ENCODE measurements at regions not wholly inside any gene's neighbourhood (a gene's known extent, or its start where the extent isn't known, plus 50 kb on each side); places are given as distances from the start of the nearest gene placed in this dataset.
"Not testable (repeated sequence)": the region's sequence is repeated elsewhere in the genome, so short reads cannot be mapped to it uniquely, and the experiment has no call there.

DNA sequence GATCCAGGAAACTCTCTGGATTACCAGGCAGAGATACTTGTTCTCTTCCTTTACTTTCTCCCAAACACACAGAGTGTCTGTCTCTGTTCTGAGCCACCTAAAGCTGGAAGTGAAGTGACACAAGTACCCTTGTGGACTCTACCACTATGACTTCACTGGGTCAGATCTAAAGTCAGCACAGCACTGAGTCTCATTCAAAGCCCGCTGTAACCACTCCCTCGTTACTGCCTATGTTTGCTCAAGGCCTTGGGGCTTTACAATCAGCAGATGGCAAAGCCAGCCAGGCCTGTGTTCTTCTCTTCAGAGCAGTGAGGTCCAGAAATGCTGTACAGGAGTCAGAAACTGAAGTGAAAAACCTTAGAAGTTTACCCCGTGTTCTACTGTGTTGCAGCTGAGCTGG, 588.3 kb upstream of the SEMA6D start:
- H4K5ac ChIP-seq (ENCODE audit: insufficient read length, low read depth, low read length) = no peak overlapping the region
- H3K23me2 ChIP-seq (ENCODE audit: insufficient read length, low read depth, low read length, poor library complexity, severe bottlenecking) = no peaks in the 10 kb centered on the region
- H3K4me1 ChIP-seq (ENCODE audit: insufficient read depth, low read length) = no peaks in the 10 kb centered on the region
- no peak overlapping the region for H3K14ac ChIP-seq (ENCODE audit: insufficient read depth, low read length)
- no peaks in the 10 kb centered on the region for H3K27me3 ChIP-seq (ENCODE audit: insufficient read depth, low read length)
- no peaks in the 10 kb centered on the region; the same call in 1 of the 2 replicates for H3K27me3 Mint-ChIP-seq (ENCODE audit: low read depth)
- no peak overlapping the region for H2AK5ac ChIP-seq (ENCODE audit: insufficient read length, low read length)
- no peak overlapping the region for H2BK5ac ChIP-seq (ENCODE audit: insufficient read length, low read length)
- H3K9me3 ChIP-seq (ENCODE audit: control insufficient read depth, low read depth, low read length) = no peaks in the 10 kb centered on the region
- H3K4me2 ChIP-seq (ENCODE audit: insufficient read depth, insufficient read length, low read length) = no peak overlapping the region
- no peak overlapping the region for H3K56ac ChIP-seq (ENCODE audit: insufficient read length, low read depth, low read length)
- no peak overlapping the region for H2BK20ac ChIP-seq (ENCODE audit: low read depth, low read length, poor library complexity, severe bottlenecking)
- no peaks in the 10 kb centered on the region for H4K20me1 ChIP-seq (ENCODE audit: control insufficient read depth, insufficient read depth, insufficient read length)
- H3K27ac ChIP-seq (ENCODE audit: insufficient read length, low read depth, low read length) = no peak overlapping the region
- no peaks in the 10 kb centered on the region for H3K4me1 Mint-ChIP-seq
- peaks cover 2 to 13% (median 7%) of the 10 kb centered on the region in 3 experiments; a peak in 5 of 7 replicates for H3K36me3 Mint-ChIP-seq (ENCODE audit: insufficient read depth in 1 of 3, low read depth in 3 of 3)
- H2BK15ac ChIP-seq (ENCODE audit: low read depth, low read length) = no peak overlapping the region
- WGBS (ENCODE audit: extremely low coverage, insufficient read length, low lambda C conversion rate) = no CpG with 5 or more reads among the region's 3 CpGs
- H3K4me3 Mint-ChIP-seq = no peak overlapping the region
- H3K9ac ChIP-seq (ENCODE audit: extremely low read depth, insufficient read length, low read length) = no peak overlapping the region
- H2AFZ ChIP-seq (ENCODE audit: low read length) = no peak overlapping the region
- H3K79me1 ChIP-seq (ENCODE audit: insufficient read depth, low read depth, low read length, poor library complexity, severe bottlenecking) = no peaks in the 10 kb centered on the region
- TF ChIP-seq, protein P1, sequence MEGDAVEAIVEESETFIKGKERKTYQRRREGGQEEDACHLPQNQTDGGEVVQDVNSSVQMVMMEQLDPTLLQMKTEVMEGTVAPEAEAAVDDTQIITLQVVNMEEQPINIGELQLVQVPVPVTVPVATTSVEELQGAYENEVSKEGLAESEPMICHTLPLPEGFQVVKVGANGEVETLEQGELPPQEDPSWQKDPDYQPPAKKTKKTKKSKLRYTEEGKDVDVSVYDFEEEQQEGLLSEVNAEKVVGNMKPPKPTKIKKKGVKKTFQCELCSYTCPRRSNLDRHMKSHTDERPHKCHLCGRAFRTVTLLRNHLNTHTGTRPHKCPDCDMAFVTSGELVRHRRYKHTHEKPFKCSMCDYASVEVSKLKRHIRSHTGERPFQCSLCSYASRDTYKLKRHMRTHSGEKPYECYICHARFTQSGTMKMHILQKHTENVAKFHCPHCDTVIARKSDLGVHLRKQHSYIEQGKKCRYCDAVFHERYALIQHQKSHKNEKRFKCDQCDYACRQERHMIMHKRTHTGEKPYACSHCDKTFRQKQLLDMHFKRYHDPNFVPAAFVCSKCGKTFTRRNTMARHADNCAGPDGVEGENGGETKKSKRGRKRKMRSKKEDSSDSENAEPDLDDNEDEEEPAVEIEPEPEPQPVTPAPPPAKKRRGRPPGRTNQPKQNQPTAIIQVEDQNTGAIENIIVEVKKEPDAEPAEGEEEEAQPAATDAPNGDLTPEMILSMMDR (conservative IDR thresholded peaks at IDR 0.05) = no peak
- H3K4ac ChIP-seq (ENCODE audit: low read depth, low read length) = no peak overlapping the region
- no peak overlapping the region for H3T11ph ChIP-seq (ENCODE audit: low read length)
- H2BK120ac ChIP-seq (ENCODE audit: low read depth, low read length, poor library complexity, severe bottlenecking) = no peak overlapping the region
- H3K79me2 ChIP-seq (ENCODE audit: insufficient read depth, low read length) = no peaks in the 10 kb centered on the region
- H2BK12ac ChIP-seq (ENCODE audit: insufficient read length, low read depth, low read length) = no peak overlapping the region
- H3K18ac ChIP-seq (ENCODE audit: insufficient read length, low read depth, low read length) = no peak overlapping the region
- no peak overlapping the region for H4K8ac ChIP-seq (replicated peaks; ENCODE audit: insufficient read length, low read depth, low read length)
- DNase-seq = no peak
- no peak overlapping the region for H4K91ac ChIP-seq (ENCODE audit: insufficient read length, low read depth, low read length)
- peaks cover 15 to 18% of the 10 kb centered on the region in 2 experiments for H3K9me3 Mint-ChIP-seq
- H3K27ac Mint-ChIP-seq = no peak overlapping the region
- H3K23ac ChIP-seq (ENCODE audit: insufficient read length, low read depth, low read length) = no peak overlapping the region

DNA sequence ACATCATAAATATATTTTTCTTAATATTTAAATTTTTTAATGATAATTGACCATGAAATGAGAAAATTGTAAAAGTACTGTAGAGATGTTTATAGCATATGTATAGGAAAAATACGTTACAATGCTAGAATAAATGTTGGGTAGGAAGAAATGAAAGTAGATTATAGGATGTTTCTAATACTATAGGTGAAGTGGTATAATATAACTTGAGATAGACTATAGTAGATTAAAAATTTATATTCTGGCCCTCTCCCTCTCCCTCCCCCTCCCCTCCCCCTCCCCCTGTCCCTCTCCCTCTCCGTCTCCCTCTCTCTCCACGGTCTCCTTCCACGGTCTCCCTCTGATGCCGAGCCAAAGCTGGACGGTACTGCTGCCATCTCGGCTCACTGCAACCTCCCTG, 585.9 kb upstream of the SEMA6D start:
- H3K23me2 ChIP-seq (ENCODE audit: insufficient read length, low read depth, low read length, poor library complexity, severe bottlenecking); H3K9ac ChIP-seq (ENCODE audit: extremely low read depth, insufficient read length, low read length); H4K20me1 ChIP-seq (ENCODE audit: control insufficient read depth, insufficient read depth, insufficient read length); H3K79me1 ChIP-seq (ENCODE audit: insufficient read depth, low read depth, low read length, poor library complexity, severe bottlenecking); H2BK20ac ChIP-seq (ENCODE audit: low read depth, low read length, poor library complexity, severe bottlenecking); H2BK15ac ChIP-seq (ENCODE audit: low read depth, low read length); H2BK120ac ChIP-seq (ENCODE audit: low read depth, low read length, poor library complexity, severe bottlenecking); H4K91ac ChIP-seq (ENCODE audit: insufficient read length, low read depth, low read length); H4K5ac ChIP-seq (ENCODE audit: insufficient read length, low read depth, low read length); H3K4me2 ChIP-seq (ENCODE audit: insufficient read depth, insufficient read length, low read length); H3K4ac ChIP-seq (ENCODE audit: low read depth, low read length); DNase-seq; H2AK5ac ChIP-seq (ENCODE audit: insufficient read length, low read length); H3K4me3 Mint-ChIP-seq; H2BK12ac ChIP-seq (ENCODE audit: insufficient read length, low read depth, low read length); H3K27me3 ChIP-seq (ENCODE audit: insufficient read depth, low read length); H3T11ph ChIP-seq (ENCODE audit: low read length); H2AFZ ChIP-seq (ENCODE audit: low read length); H3K4me1 Mint-ChIP-seq; H3K4me1 ChIP-seq (ENCODE audit: insufficient read depth, low read length); H3K56ac ChIP-seq (ENCODE audit: insufficient read length, low read depth, low read length); H3K23ac ChIP-seq (ENCODE audit: insufficient read length, low read depth, low read length); H3K27ac ChIP-seq (ENCODE audit: insufficient read length, low read depth, low read length); H3K27ac Mint-ChIP-seq; H2BK5ac ChIP-seq (ENCODE audit: insufficient read length, low read length); H4K8ac ChIP-seq (replicated peaks; ENCODE audit: insufficient read length, low read depth, low read length); H3K79me2 ChIP-seq (ENCODE audit: insufficient read depth, low read length); H3K14ac ChIP-seq (ENCODE audit: insufficient read depth, low read length); H3K27me3 Mint-ChIP-seq (ENCODE audit: low read depth); H3K9me3 ChIP-seq (ENCODE audit: control insufficient read depth, low read depth, low read length); H3K18ac ChIP-seq (ENCODE audit: insufficient read length, low read depth, low read length): not testable (repeated sequence)
- H3K9me3 Mint-ChIP-seq = peaks cover 17 to 18% of the 10 kb centered on the region in 2 experiments
- H3K36me3 Mint-ChIP-seq (ENCODE audit: insufficient read depth in 1 of 3, low read depth in 3 of 3) = peaks cover 2 to 13% (median 7%) of the 10 kb centered on the region in 3 experiments; a peak in 6 of 7 replicates
- WGBS (ENCODE audit: extremely low coverage, insufficient read length, low lambda C conversion rate) = 100% methylated on average over 1 of the region's 7 CpGs

Measured in H9 (cell line).